ENCODE measurements at regions not wholly inside any gene's neighbourhood (a gene's known extent, or its start where the extent isn't known, plus 50 kb on each side); places are given as distances from the start of the nearest gene placed in this dataset.

DNA sequence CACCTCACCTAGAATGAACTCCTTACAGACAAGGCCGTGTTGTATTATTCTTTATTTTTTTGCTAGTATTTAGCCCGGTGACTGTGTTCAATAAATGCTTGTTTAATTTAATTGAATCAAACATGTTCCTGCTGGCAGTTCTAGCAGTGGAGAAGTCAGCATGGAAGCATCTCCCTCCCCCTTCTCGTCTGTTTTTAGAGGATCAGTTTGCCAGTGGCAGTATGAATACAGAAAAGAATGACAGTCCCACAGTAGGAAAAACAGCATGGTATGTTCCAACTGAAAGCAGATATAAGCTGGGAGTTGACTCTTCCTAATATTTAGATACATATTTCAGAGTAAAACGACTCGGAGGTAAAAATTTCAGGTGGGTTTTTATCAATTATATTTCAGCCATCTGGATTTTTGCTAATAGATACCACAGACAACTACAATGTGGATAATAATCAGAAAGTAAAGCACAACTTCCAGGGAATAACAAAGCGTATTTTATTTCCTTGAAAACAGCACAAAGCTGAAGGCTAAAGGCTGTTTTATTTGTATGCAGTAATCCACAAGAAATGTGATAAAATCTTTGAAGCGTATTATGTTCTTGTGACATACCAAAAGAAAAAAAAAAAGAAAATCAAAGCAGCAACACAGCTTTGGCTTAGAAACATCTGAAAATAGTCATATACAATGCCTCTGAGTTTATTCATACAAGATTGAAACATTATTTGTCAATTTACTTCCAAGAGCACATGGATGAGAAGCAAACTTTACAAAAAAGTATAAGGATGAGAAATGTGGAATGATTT lies 244.5 kb upstream of the KCNMB2 start:
- CTCF ChIA-PET = no interaction called here
- POLR2A ChIA-PET = no interaction called here
- H3K4me3 ChIP-seq (ENCODE audit: low read depth, low read length) = no peak overlapping the region
- TF ChIP-seq CTCF (IDR thresholded peaks at IDR 0.05; ENCODE audit: insufficient read depth, low read length, missing control alignments) = no peak
- no peak for DNase-seq (ENCODE audit: low read depth, low spot score)

- DNase-seq (ENCODE audit: low read depth, low spot score) = peak; percentile 97
- no peak for TF ChIP-seq CTCF (IDR thresholded peaks at IDR 0.05; ENCODE audit: insufficient read depth, low read length, missing control alignments)
- H3K4me3 ChIP-seq (ENCODE audit: low read depth, low read length) = no peak overlapping the region
- CTCF ChIA-PET = no interaction called here
- POLR2A ChIA-PET = no interaction called here
Observed at GRCh38 chr3:178295292-178295912, 240.8 kb upstream of the KCNMB2 start.

GRCh38 chr3:178297199-178297598 lies 239.0 kb upstream of the KCNMB2 start:
- DNase-seq (ENCODE audit: low read depth, low spot score) = no peak
- ChIA-PET CTCF (no interaction called here), POLR2A (no interaction called here)
- no peak for TF ChIP-seq CTCF (IDR thresholded peaks at IDR 0.05; ENCODE audit: insufficient read depth, low read length, missing control alignments)
- H3K4me3 ChIP-seq (ENCODE audit: low read depth, low read length) = no peak overlapping the region

DNA sequence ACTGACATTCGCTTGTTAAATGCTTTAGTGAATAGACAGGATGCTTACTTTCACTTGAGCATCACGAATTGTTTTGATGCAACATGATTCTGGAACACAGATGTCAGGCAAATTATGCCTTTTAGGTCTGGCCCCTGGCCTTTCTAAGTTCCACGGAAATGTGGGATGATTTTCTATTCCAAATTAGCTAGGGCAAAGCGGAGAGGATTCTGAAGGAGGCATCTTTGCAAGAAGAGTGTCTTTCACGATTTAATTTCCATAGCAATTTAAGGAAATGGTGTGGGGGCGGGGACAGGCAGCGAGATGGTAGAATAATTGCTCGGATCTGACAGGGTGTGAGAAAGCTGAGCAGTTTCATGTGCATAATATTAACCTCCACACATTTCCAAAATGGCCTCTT lies 238.5 kb upstream of the KCNMB2 start:
- no peak overlapping the region for H3K4me3 ChIP-seq (ENCODE audit: low read depth, low read length)
- TF ChIP-seq CTCF (IDR thresholded peaks at IDR 0.05; ENCODE audit: insufficient read depth, low read length, missing control alignments) = no peak
- no peak for DNase-seq (ENCODE audit: low read depth, low spot score)
- CTCF ChIA-PET = no interaction called here
- POLR2A ChIA-PET = no interaction called here

- ChIA-PET CTCF (interaction anchor here (1.3 to 1.4 kb wide), 2 partner anchors 10 to 17 kb away, joined by 3 to 4 read pairs; no protein-coding TSS in a partner anchor), POLR2A (no interaction called here)
- no peak for DNase-seq (ENCODE audit: low read depth, low spot score)
- TF ChIP-seq CTCF (IDR thresholded peaks at IDR 0.05; ENCODE audit: insufficient read depth, low read length, missing control alignments) = no peak
- no peak overlapping the region for H3K4me3 ChIP-seq (ENCODE audit: low read depth, low read length)
Observed at GRCh38 chr3:178300441-178300959, 235.7 kb upstream of the KCNMB2 start.

Measured in AG04449 (cell line).